WTC11 (cell line): ENCODE measurements at regions not wholly inside any gene's neighbourhood (a gene's known extent, or its start where the extent isn't known, plus 50 kb on each side); places are given as distances from the start of the nearest gene placed in this dataset.
A peak's percentile ranks its signal among the peaks of the same experiment; 100 is the strongest.

Experiments
- ATAC-seq: fragments of 200-7000 bp; cut with Tn5 transposase; 2 replicates; pipeline ENCODE4 v1.10.0; 2021; ENCODE audit warnings: mild to moderate bottlenecking, moderate library complexity
- CTCF ChIA-PET: fragments of 300-600 bp; sonication (Branson Sonifier 250); formaldehyde crosslinking; loops from one replicate; lab custom pipeline; 2021; ENCODE audit warnings: antibody characterized with exemption; lab: Charles Lee
- POLR2A ChIA-PET: fragments of 350-600 bp; sonication (Branson Sonifier 250); formaldehyde crosslinking; loops from one replicate; lab custom pipeline; 2021; ENCODE audit warnings: antibody characterized with exemption; lab: Charles Lee
- DNase-seq: peaks from one replicate; pipeline ENCODE4 v3.0.0; 2021; ENCODE audit warnings: low spot score
- H3K27ac Mint-ChIP-seq: 2 replicates; pipeline ENCODE4 v1.8.0; 2021; ENCODE audit warnings: mixed read lengths
- H3K27me3 Mint-ChIP-seq: 2 replicates; pipeline ENCODE4 v1.8.0; 2021; ENCODE audit warnings: low read depth, mild to moderate bottlenecking, moderate library complexity, mixed read lengths
- H3K36me3 Mint-ChIP-seq: 2 replicates; pipeline ENCODE4 v1.8.0; 2021; ENCODE audit warnings: mixed read lengths
- H3K4me1 Mint-ChIP-seq: 2 replicates; pipeline ENCODE4 v1.8.0; 2022; ENCODE audit warnings: mixed read lengths
- H3K4me3 Mint-ChIP-seq: 2 replicates; pipeline ENCODE4 v1.8.0; 2021; ENCODE audit warnings: mild to moderate bottlenecking, moderate library complexity, mixed read lengths
- H3K9me3 Mint-ChIP-seq: 2 replicates; pipeline ENCODE4 v1.8.0; 2021; ENCODE audit warnings: mixed read lengths
- CBFB ChIP-seq: sonication (generic); formaldehyde crosslinking; IDR thresholded peaks from 2 replicates; pipeline ENCODE4 v1.8.1; 2022; ENCODE audit warnings: mild to moderate bottlenecking, low read depth, missing genetic modification reagents
- GABPB1 ChIP-seq: sonication (generic); formaldehyde crosslinking; IDR thresholded peaks from 2 replicates; pipeline ENCODE4 v1.8.1; 2023; ENCODE audit warnings: mild to moderate bottlenecking, missing genetic modification reagents
- HMGA2 ChIP-seq: fragments of 250-450 bp; sonication (Bioruptor Pico); IDR thresholded peaks from 2 replicates; pipeline ENCODE4 v1.4.0; 2021; ENCODE audit warnings: mild to moderate bottlenecking, moderate library complexity
- HMGXB4 ChIP-seq: sonication (generic); formaldehyde crosslinking; IDR thresholded peaks from 2 replicates; pipeline ENCODE4 v1.8.1; 2023; ENCODE audit warnings: mild to moderate bottlenecking, moderate library complexity, missing genetic modification reagents
- IRF2 ChIP-seq: sonication (generic); formaldehyde crosslinking; IDR thresholded peaks from 2 replicates; pipeline ENCODE4 v1.8.0; 2022; ENCODE audit warnings: low read depth, missing genetic modification reagents, borderline replicate concordance
- JUN ChIP-seq: sonication (generic); formaldehyde crosslinking; IDR thresholded peaks from 2 replicates; pipeline ENCODE4 v1.8.0; 2023; ENCODE audit warnings: mild to moderate bottlenecking, missing genetic modification reagents
- KAT7 ChIP-seq: sonication (generic); formaldehyde crosslinking; IDR thresholded peaks from 2 replicates; pipeline ENCODE4 v1.8.1; 2023; ENCODE audit warnings: missing genetic modification reagents, mild to moderate bottlenecking, borderline replicate concordance
- MAX ChIP-seq: sonication (generic); formaldehyde crosslinking; IDR thresholded peaks from 2 replicates; pipeline ENCODE4 v1.8.0; 2022; ENCODE audit warnings: mild to moderate bottlenecking, missing genetic modification reagents
- NFYB ChIP-seq: sonication (generic); formaldehyde crosslinking; conservative IDR thresholded peaks from 2 replicates; pipeline ENCODE4 v1.8.0; 2022; ENCODE audit warnings: low read depth, missing genetic modification reagents
- NR1H2 ChIP-seq: sonication (generic); formaldehyde crosslinking; IDR thresholded peaks from 2 replicates; pipeline ENCODE4 v1.9.0; 2021; ENCODE audit warnings: mild to moderate bottlenecking, moderate library complexity, missing genetic modification reagents
- PRRX2 ChIP-seq: fragments of 250-450 bp; sonication (Bioruptor Pico); IDR thresholded peaks from 2 replicates; pipeline ENCODE4 v1.8.0; 2021; ENCODE audit warnings: mild to moderate bottlenecking
- RELA ChIP-seq: sonication (generic); formaldehyde crosslinking; IDR thresholded peaks from 2 replicates; pipeline ENCODE4 v1.8.1; 2022; ENCODE audit warnings: missing genetic modification reagents, mild to moderate bottlenecking, borderline replicate concordance
- TEAD4 ChIP-seq: sonication (generic); formaldehyde crosslinking; IDR thresholded peaks from 2 replicates; pipeline ENCODE4 v1.8.0; 2022; ENCODE audit warnings: mild to moderate bottlenecking, missing genetic modification reagents
- ZNF263 ChIP-seq: sonication (generic); formaldehyde crosslinking; IDR thresholded peaks from 2 replicates; pipeline ENCODE4 v1.8.1; 2022; ENCODE audit warnings: low read depth, mild to moderate bottlenecking, moderate library complexity, missing genetic modification reagents
- TF ChIP-seq, protein P1 (sequence below): sonication (generic); formaldehyde crosslinking; IDR thresholded peaks from 2 replicates; pipeline ENCODE4 v1.8.1; 2023; ENCODE audit warnings: mild to moderate bottlenecking, missing genetic modification reagents
- TF ChIP-seq, protein P2 (sequence below): sonication (generic); formaldehyde crosslinking; IDR thresholded peaks from 2 replicates; pipeline ENCODE4 v1.8.0; 2023; ENCODE audit warnings: mild to moderate bottlenecking, missing genetic modification reagents
- TF ChIP-seq, protein P3 (sequence below): sonication (generic); formaldehyde crosslinking; IDR thresholded peaks from 2 replicates; pipeline ENCODE4 v1.8.1; 2023; ENCODE audit warnings: mild to moderate bottlenecking, missing genetic modification reagents, moderate library complexity
- TF ChIP-seq, protein P4 (sequence below): sonication (generic); formaldehyde crosslinking; IDR thresholded peaks from 2 replicates; pipeline ENCODE4 v1.8.1; 2023; ENCODE audit warnings: mild to moderate bottlenecking, missing genetic modification reagents, moderate library complexity

- ChIA-PET CTCF (no interaction called here), POLR2A (no interaction called here)
- H3K36me3 Mint-ChIP-seq: no peaks in the 10 kb centered on the region
- 0 out of 2 replicates have a peak, but pooled peaks cover 4% of the 10 kb centered on the region for H3K4me1 Mint-ChIP-seq
- H3K9me3 Mint-ChIP-seq: no peaks in the 10 kb centered on the region
- H3K27me3 Mint-ChIP-seq: no peaks in the 10 kb centered on the region
- no peak for ATAC-seq
- no peak for DNase-seq
- TF ChIP-seq CBFB (CRISPR knock-in tag) (no peak), TEAD4 (CRISPR knock-in tag) (no peak), JUN (CRISPR knock-in tag) (no peak), GABPB1 (peak; percentile 49), NR1H2 (no peak)
- TF ChIP-seq, protein P1, sequence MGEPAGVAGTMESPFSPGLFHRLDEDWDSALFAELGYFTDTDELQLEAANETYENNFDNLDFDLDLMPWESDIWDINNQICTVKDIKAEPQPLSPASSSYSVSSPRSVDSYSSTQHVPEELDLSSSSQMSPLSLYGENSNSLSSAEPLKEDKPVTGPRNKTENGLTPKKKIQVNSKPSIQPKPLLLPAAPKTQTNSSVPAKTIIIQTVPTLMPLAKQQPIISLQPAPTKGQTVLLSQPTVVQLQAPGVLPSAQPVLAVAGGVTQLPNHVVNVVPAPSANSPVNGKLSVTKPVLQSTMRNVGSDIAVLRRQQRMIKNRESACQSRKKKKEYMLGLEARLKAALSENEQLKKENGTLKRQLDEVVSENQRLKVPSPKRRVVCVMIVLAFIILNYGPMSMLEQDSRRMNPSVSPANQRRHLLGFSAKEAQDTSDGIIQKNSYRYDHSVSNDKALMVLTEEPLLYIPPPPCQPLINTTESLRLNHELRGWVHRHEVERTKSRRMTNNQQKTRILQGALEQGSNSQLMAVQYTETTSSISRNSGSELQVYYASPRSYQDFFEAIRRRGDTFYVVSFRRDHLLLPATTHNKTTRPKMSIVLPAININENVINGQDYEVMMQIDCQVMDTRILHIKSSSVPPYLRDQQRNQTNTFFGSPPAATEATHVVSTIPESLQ (CRISPR knock-in tag): no peak
- H3K4me3 Mint-ChIP-seq: no peak overlapping the region
- no peak overlapping the region for H3K27ac Mint-ChIP-seq
Measured at GRCh38 chr12:30508205-30508967, 187.3 kb downstream of the IPO8 start.

GRCh38 chr12:30507576-30507975 is 188.1 kb downstream of the IPO8 start:
- CTCF ChIA-PET: no interaction called here

DNA sequence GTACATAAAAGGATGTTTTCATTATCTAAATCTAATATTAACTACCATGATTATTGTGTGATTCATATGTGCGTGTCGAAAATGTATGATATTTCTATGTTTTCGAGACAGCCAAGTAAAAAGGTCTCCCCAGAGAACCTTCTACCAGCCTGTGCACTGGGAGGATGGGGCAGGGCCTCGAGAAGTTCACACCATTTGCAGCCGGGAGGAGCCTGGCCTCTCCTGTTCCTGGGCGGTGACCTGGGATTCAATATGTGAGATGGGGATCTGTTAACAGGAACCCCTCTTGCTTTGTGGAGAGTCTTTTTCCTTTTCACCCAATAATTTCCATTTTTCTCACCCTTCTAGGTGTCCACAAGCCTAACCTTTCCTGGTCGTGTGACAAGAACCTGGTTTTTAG is 189.3 kb downstream of the IPO8 start:
- DNase-seq (no peak), ATAC-seq (no peak)
- CTCF ChIA-PET: interaction anchor here (1.4 kb wide), 1 partner anchor 189 kb away, joined by 4 read pairs; the partner anchor contains the start of gene IPO8
- TF ChIP-seq MAX (CRISPR knock-in tag): no peak
- TF ChIP-seq, protein P2, sequence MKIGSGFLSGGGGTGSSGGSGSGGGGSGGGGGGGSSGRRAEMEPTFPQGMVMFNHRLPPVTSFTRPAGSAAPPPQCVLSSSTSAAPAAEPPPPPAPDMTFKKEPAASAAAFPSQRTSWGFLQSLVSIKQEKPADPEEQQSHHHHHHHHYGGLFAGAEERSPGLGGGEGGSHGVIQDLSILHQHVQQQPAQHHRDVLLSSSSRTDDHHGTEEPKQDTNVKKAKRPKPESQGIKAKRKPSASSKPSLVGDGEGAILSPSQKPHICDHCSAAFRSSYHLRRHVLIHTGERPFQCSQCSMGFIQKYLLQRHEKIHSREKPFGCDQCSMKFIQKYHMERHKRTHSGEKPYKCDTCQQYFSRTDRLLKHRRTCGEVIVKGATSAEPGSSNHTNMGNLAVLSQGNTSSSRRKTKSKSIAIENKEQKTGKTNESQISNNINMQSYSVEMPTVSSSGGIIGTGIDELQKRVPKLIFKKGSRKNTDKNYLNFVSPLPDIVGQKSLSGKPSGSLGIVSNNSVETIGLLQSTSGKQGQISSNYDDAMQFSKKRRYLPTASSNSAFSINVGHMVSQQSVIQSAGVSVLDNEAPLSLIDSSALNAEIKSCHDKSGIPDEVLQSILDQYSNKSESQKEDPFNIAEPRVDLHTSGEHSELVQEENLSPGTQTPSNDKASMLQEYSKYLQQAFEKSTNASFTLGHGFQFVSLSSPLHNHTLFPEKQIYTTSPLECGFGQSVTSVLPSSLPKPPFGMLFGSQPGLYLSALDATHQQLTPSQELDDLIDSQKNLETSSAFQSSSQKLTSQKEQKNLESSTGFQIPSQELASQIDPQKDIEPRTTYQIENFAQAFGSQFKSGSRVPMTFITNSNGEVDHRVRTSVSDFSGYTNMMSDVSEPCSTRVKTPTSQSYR: no peak
- TF ChIP-seq PRRX2 (CRISPR knock-in tag): no peak
- TF ChIP-seq RELA (CRISPR knock-in tag): no peak
- no peak for TF ChIP-seq HMGXB4 (CRISPR knock-in tag)
- TF ChIP-seq, protein P3, sequence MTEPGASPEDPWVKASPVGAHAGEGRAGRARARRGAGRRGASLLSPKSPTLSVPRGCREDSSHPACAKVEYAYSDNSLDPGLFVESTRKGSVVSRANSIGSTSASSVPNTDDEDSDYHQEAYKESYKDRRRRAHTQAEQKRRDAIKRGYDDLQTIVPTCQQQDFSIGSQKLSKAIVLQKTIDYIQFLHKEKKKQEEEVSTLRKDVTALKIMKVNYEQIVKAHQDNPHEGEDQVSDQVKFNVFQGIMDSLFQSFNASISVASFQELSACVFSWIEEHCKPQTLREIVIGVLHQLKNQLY (CRISPR knock-in tag): no peak
- TF ChIP-seq, protein P4, sequence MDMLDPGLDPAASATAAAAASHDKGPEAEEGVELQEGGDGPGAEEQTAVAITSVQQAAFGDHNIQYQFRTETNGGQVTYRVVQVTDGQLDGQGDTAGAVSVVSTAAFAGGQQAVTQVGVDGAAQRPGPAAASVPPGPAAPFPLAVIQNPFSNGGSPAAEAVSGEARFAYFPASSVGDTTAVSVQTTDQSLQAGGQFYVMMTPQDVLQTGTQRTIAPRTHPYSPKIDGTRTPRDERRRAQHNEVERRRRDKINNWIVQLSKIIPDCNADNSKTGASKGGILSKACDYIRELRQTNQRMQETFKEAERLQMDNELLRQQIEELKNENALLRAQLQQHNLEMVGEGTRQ (CRISPR knock-in tag): no peak
- no peak for TF ChIP-seq GABPB1
- TF ChIP-seq, all 79 proteins: peak for 0
- no peaks in the 10 kb centered on the region for H3K27me3 Mint-ChIP-seq
- no peak overlapping the region for H3K27ac Mint-ChIP-seq
- POLR2A ChIA-PET: no interaction called here
- 0 out of 2 replicates have a peak, but pooled peaks cover 4% of the 10 kb centered on the region for H3K4me1 Mint-ChIP-seq
- no peaks in the 10 kb centered on the region for H3K36me3 Mint-ChIP-seq
- H3K9me3 Mint-ChIP-seq: no peaks in the 10 kb centered on the region
- no peak overlapping the region for H3K4me3 Mint-ChIP-seq

More at GRCh38 chr12:30507576-30507975, 188.1 kb downstream of the IPO8 start:
- Mint-ChIP-seq H3K27ac (no peak overlapping the region), H3K9me3 (no peaks in the 10 kb centered on the region), H3K36me3 (no peaks in the 10 kb centered on the region)
- DNase-seq (no peak), ATAC-seq (no peak)
- TF ChIP-seq NFYB (CRISPR knock-in tag): no peak
- no peak for TF ChIP-seq GABPB1
- no peak for TF ChIP-seq HMGA2 (CRISPR knock-in tag)
- TF ChIP-seq NR1H2: no peak
- TF ChIP-seq KAT7 (CRISPR knock-in tag): no peak
- no peak for TF ChIP-seq ZNF263 (CRISPR knock-in tag)
- no peak for TF ChIP-seq IRF2 (CRISPR knock-in tag)
- TF ChIP-seq, all 79 proteins: peak for 0
- POLR2A ChIA-PET: interaction anchor here (0.7 kb wide), 1 partner anchor 1533 kb away, joined by 4 read pairs; no protein-coding TSS in a partner anchor
- no peaks in the 10 kb centered on the region for H3K27me3 Mint-ChIP-seq
- 0 out of 2 replicates have a peak, but pooled peaks cover 4% of the 10 kb centered on the region for H3K4me1 Mint-ChIP-seq
- no peak overlapping the region for H3K4me3 Mint-ChIP-seq
